Keratinocyte (primary cell): ENCODE measurements at regions not wholly inside any gene's neighbourhood (a gene's known extent, or its start where the extent isn't known, plus 50 kb on each side); places are given as distances from the start of the nearest gene placed in this dataset.

Experiments used
- DNase-seq: peaks from one replicate; pipeline ENCODE4 v3.0.0-alpha.2; 2011; ENCODE audit warnings: low read depth, missing footprints, low spot score
- FAIRE-seq: peaks from 2 replicates; lab custom pipeline; 2011; peaks lifted over from hg19 to GRCh38; lab: Jason Lieb, UNC
- H2AFZ ChIP-seq: 2 replicates; pipeline ENCODE4 v1.6.0; 2012; ENCODE audit warnings: low read length, control low read depth, inconsistent platforms; ENCODE audit not compliant: control insufficient read depth
- H3K27ac ChIP-seq: 2 replicates; pipeline ENCODE4 v1.5.1; 2011; ENCODE audit warnings: low read length; ENCODE audit not compliant: control insufficient read depth, insufficient read depth
- H3K27me3 ChIP-seq: 3 replicates; pipeline ENCODE4 v1.6.0; 2011; ENCODE audit warnings: low read length; ENCODE audit not compliant: control insufficient read depth, insufficient read depth; ENCODE audit errors: extremely low read depth
- H3K36me3 ChIP-seq, 2 experiments: 2 replicates in 1 of 2; 3 replicates in 1 of 2; pipeline ENCODE4 v1.5.1; 2011; ENCODE audit warnings: low read length in 2 of 2, mild to moderate bottlenecking in 1 of 2; ENCODE audit not compliant: control insufficient read depth in 2 of 2, insufficient read depth in 2 of 2; ENCODE audit errors: extremely low read depth in 1 of 2
- H3K4me1 ChIP-seq: 3 replicates; pipeline ENCODE4 v1.5.1; 2011; ENCODE audit warnings: low read length; ENCODE audit not compliant: control insufficient read depth, insufficient read depth; ENCODE audit errors: extremely low read depth
- H3K4me2 ChIP-seq: 3 replicates; pipeline ENCODE4 v1.6.0; 2011; ENCODE audit warnings: low read depth, low read length; ENCODE audit not compliant: control insufficient read depth, insufficient read depth; ENCODE audit errors: extremely low read depth
- H3K4me3 ChIP-seq, 3 experiments: fragments of 200-600 bp in 1 of 3; sonication (generic) in 1 of 3; 2 replicates in 2 of 3; 3 replicates in 1 of 3; pipeline ENCODE4 v1.5.1; 2011 to 2016; ENCODE audit warnings: low read length in 3 of 3, mild to moderate bottlenecking in 3 of 3, control low read depth in 2 of 3, inconsistent platforms in 1 of 3, low read depth in 1 of 3, mixed read lengths in 1 of 3, mixed run types in 1 of 3, moderate library complexity in 1 of 3; ENCODE audit not compliant: control insufficient read depth in 2 of 3, insufficient read depth in 2 of 3; ENCODE audit errors: extremely low read depth in 1 of 3
- H3K79me2 ChIP-seq: 2 replicates; pipeline ENCODE4 v1.6.0; 2012; ENCODE audit warnings: low read length; ENCODE audit not compliant: control insufficient read depth, insufficient read depth
- H3K9ac ChIP-seq: 3 replicates; pipeline ENCODE4 v1.6.0; 2011; ENCODE audit warnings: low read length; ENCODE audit not compliant: control insufficient read depth, insufficient read depth; ENCODE audit errors: extremely low read depth
- H3K9me1 ChIP-seq: 3 replicates; pipeline ENCODE4 v1.6.0; 2011; ENCODE audit warnings: low read length; ENCODE audit not compliant: control insufficient read depth, insufficient read depth; ENCODE audit errors: extremely low read depth
- H3K9me3 ChIP-seq: 2 replicates; pipeline ENCODE4 v1.5.1; 2012; ENCODE audit warnings: low read depth, low read length; ENCODE audit not compliant: control insufficient read depth
- H4K20me1 ChIP-seq: 3 replicates; pipeline ENCODE4 v1.6.0; 2011; ENCODE audit warnings: low read length; ENCODE audit not compliant: control insufficient read depth, insufficient read depth; ENCODE audit errors: extremely low read depth
- EZH2 ChIP-seq: IDR thresholded peaks from one replicate; pipeline ENCODE4 v1.6.1; 2012; ENCODE audit warnings: inconsistent platforms, mild to moderate bottlenecking, low read length, moderate library complexity
- dilution Hi-C: fragments of 300-500 bp; cut with MboI; formaldehyde crosslinking; loops from one replicate; pipeline ENCODE4 v1.7.0; 2020; ENCODE audit warnings: low sequenced_read_pairs; ENCODE audit not compliant: extremely low pct_ligation_motif_present
- TF ChIP-seq, protein P1 (sequence below), 3 experiments: IDR thresholded peaks in 1 of 3; conservative IDR thresholded peaks in 1 of 3; optimal IDR thresholded peaks in 1 of 3; 2 replicates in 2 of 3; 3 replicates in 1 of 3; pipeline versions ENCODE3 to v1.5.1; 2011; ENCODE audit warnings: low read length in 3 of 3, mild to moderate bottlenecking in 3 of 3, moderate library complexity in 2 of 3, control low read depth in 1 of 3, inconsistent platforms in 1 of 3; ENCODE audit not compliant: insufficient read depth in 2 of 3; ENCODE audit errors: extremely low read depth in 1 of 3

DNA sequence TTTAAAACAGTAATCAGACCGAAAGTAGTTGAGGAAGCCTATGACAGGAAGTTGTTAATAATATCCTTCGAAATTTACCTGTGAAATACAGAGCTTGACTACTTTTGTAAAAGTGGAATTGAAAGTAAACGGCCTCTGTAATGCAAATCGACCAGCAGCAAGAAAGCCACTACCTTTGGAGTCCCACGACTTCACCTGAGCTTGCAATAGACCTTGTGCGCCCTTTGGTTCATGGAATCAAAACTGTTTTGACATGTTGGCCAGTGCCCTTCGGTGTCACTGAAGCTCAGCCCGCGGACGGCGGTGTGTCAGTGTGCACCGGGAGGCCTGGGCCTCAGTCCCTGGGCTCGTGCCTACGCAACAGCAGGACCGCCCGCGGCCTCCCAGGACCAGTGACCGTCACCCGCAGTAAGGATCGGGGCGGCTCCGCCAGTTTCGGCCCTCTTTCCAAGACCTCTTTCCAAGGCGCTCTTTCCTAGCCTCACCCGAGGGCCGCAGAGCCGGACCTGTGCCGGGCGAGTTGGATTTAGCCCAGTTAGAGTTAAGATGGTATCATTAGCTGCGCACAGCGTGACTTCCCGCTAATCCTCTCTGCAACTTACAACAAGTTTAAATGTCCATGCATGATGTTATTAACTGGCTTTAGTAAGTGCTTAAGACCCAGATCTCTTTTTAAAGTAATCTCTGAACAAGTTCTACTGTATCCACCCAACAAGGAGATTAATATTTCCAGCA, 223.3 kb downstream of the MEF2C start:
- dilution Hi-C loops, result no loop called here
- H3K9me1 ChIP-seq, result no peaks in the 10 kb centered on the region
- H3K9ac ChIP-seq, result no peak overlapping the region
- no peak overlapping the region for H3K27ac ChIP-seq
- no peaks in the 10 kb centered on the region for H3K79me2 ChIP-seq
- no peaks in the 10 kb centered on the region for H3K36me3 ChIP-seq
- H2AFZ ChIP-seq, result no peak overlapping the region
- H3K4me2 ChIP-seq, result no peak overlapping the region
- H3K4me3 ChIP-seq, result no peak overlapping the region
- TF ChIP-seq, protein P1, sequence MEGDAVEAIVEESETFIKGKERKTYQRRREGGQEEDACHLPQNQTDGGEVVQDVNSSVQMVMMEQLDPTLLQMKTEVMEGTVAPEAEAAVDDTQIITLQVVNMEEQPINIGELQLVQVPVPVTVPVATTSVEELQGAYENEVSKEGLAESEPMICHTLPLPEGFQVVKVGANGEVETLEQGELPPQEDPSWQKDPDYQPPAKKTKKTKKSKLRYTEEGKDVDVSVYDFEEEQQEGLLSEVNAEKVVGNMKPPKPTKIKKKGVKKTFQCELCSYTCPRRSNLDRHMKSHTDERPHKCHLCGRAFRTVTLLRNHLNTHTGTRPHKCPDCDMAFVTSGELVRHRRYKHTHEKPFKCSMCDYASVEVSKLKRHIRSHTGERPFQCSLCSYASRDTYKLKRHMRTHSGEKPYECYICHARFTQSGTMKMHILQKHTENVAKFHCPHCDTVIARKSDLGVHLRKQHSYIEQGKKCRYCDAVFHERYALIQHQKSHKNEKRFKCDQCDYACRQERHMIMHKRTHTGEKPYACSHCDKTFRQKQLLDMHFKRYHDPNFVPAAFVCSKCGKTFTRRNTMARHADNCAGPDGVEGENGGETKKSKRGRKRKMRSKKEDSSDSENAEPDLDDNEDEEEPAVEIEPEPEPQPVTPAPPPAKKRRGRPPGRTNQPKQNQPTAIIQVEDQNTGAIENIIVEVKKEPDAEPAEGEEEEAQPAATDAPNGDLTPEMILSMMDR (optimal IDR thresholded peaks at IDR 0.05 in 1 of 3, IDR thresholded peaks at IDR 0.05 in 1 of 3, conservative IDR thresholded peaks at IDR 0.05 in 1 of 3; ENCODE audit: extremely low read depth in 1 of 3, insufficient read depth in 2 of 3, low read length in 3 of 3), result no peak
- peak; percentile 85 for TF ChIP-seq EZH2
- DNase-seq (no peak), FAIRE-seq (no peak)
- H3K9me3 ChIP-seq, result no peaks in the 10 kb centered on the region
- no peaks in the 10 kb centered on the region for H4K20me1 ChIP-seq
- no peaks in the 10 kb centered on the region for H3K4me1 ChIP-seq
- H3K27me3 ChIP-seq, result peaks cover 45% of the 10 kb centered on the region

DNA sequence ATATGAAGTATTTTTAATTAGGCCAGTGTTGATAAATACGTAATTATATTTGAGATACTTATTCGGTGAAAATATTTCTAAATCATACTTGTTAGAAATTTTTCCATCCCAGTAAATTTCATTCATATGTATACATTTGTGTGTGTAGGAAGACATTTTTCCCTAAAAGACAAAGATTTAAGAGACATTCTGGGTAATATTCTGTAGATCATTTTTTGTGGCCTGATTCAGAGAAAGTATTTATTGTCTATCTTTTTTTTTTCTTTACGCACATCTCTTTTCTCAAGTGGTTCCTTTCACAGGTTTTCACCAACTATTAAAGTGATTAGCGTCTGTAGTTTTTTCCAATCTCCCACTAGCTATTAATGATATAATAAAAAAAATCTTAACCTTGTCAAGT, 224.1 kb downstream of the MEF2C start:
- Histone ChIP-seq H3K27me3 (peaks cover 40% of the 10 kb centered on the region), H2AFZ (no peak overlapping the region)

More for the DNA sequence above, 224.1 kb downstream of the MEF2C start:
- Histone ChIP-seq H3K79me2 (no peaks in the 10 kb centered on the region), H3K27ac (no peak overlapping the region), H3K9ac (no peak overlapping the region), H4K20me1 (no peaks in the 10 kb centered on the region), H3K4me3 (no peak overlapping the region), H3K9me1 (no peaks in the 10 kb centered on the region), H3K36me3 (no peaks in the 10 kb centered on the region), H3K4me1 (no peaks in the 10 kb centered on the region), H3K4me2 (no peak overlapping the region), H3K9me3 (no peaks in the 10 kb centered on the region)
- TF ChIP-seq, protein P1 (optimal IDR thresholded peaks at IDR 0.05 in 1 of 3, IDR thresholded peaks at IDR 0.05 in 1 of 3, conservative IDR thresholded peaks at IDR 0.05 in 1 of 3; ENCODE audit: extremely low read depth in 1 of 3, insufficient read depth in 2 of 3, low read length in 3 of 3), result no peak
- TF ChIP-seq EZH2, result no peak
- no peak for DNase-seq
- dilution Hi-C loops, result no loop called here
- no peak for FAIRE-seq
